NCI-H146 treated with DMSO at 0.1 percent for 48 hours (cell line): ENCODE measurements at regions not wholly inside any gene's neighbourhood (a gene's known extent, or its start where the extent isn't known, plus 50 kb on each side); places are given as distances from the start of the nearest gene placed in this dataset.

Source experiments
- DNase-seq: peaks from one replicate; lab custom pipeline; 2025; ENCODE audit not compliant: unreplicated experiment; lab: John Stamatoyannopoulos, UW

- no peak for DNase-seq
These were observed 217.0 kb downstream of the KIF26A start for GRCh38 chr14:104355101-104356019.

DNA sequence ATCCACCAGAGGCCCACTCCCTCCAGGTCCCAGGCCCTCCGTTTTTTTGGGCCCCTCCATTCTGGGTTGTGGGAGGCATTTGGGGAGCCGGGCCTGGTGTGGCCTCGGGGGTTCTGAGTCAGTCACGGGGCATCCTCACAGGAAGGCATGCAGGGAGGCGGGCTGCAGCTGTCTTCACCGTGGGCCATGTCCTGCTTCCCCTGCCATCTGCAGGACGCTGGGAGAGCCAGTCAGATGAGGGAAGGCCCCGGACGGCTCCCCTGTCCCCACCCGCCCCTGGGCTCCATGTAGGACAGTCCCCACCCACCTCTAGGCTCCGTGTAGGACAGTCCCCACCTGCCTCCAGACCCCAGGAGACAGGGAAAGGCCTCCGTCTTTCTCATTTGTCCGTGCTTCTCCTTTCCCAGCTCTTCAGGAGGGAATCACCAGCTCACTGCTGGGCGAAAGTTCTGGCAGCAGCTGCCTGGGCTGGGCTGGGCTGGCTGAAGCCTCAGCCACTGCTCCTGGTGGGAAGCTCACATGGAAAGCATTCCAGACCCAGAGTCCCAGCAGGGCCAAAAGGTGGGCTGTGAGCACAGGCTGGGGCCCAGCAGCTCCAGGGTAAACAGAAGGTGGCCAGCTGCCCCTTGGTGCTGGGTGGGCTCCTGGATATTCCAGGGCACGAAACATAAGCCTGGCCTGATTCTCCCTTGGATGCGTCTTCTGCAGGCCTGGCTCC lies 217.8 kb downstream of the KIF26A start:
- DNase-seq, result no peak

DNA sequence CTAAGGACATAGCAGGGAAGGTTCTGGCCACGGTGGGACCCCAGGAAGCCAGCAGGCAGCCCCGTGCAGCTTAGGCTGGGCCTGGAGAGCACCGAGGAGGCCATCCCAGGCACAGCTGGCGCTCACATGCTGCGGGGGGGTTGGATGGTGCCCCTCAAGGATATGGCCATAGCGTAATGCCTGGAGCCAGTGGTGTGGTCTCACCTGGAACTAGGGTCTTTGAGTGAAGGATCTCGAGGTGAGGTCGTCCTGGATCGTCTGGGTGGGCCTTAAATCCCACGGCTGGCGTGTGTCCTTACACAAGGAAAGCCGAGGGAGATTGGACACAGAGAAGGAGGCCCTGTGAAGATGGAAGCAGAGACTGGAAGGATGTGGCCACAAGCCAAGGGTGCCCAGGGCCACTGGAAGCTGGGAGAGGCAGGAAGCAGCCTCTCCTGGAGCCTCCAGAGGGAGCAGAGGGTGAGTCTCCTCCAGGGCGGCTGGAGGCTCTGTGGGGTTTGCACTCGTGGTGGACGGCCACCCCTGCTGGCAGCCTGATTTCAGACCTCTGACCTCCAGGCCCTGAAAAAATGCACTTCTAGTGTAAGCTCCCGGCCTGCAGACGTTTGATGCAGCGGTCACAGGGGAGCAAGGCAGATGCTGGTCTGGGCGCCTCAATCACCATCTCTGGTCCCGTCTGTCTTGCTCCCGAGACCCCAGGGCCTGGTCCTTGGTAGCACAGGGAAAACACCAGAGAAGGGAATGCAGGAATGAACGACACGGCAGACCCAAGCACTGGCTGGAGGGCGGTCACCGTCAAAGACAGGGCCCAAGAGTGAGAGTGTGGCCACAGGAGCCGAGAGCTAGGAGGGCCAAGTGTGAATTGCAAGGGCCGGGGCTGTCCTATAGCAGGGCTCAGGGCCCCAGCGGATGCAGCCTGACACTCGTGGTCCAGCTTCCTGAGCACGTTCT lies 218.6 kb downstream of the KIF26A start:
- DNase-seq, result no peak

DNA sequence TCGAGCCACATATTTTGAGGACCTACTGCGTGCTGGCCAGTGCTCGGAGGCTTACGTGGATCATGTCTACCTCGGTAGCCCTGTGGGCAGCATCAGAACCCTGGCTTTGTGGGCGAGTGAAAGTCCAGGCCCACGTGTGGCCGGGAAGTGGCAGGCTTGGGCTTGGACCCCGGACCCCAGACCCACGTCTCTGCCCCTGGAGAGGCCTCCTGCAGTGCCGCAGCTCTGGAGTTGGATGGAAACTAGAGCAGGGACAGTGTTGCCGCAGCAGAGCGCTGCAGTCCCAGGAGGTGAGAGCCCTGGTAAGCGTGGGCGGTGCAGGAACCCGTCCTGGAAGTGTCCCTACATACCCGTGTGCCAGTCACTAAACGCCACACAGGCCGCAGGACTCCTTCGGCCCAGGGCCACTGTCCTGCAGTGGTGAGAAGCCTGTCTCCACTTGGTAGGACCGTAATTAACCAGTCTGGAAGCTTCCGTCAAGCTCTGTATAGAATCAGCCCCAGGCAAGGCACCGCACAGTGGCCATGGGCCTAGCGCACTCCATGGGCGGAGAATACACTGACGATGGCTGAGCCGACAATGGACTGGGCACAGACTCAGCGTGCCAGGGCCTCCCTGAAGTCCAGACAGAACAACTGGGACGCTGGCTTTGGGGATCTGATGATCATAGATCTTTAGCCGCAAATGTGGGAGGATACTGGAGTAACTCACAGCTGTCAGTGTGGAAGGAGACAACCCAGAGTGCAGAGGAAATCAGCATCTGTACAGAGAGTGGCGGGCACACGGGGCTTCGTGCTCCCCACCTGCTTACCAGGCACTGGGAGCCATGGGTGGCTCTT lies 219.5 kb downstream of the KIF26A start:
- DNase-seq, result no peak

DNA sequence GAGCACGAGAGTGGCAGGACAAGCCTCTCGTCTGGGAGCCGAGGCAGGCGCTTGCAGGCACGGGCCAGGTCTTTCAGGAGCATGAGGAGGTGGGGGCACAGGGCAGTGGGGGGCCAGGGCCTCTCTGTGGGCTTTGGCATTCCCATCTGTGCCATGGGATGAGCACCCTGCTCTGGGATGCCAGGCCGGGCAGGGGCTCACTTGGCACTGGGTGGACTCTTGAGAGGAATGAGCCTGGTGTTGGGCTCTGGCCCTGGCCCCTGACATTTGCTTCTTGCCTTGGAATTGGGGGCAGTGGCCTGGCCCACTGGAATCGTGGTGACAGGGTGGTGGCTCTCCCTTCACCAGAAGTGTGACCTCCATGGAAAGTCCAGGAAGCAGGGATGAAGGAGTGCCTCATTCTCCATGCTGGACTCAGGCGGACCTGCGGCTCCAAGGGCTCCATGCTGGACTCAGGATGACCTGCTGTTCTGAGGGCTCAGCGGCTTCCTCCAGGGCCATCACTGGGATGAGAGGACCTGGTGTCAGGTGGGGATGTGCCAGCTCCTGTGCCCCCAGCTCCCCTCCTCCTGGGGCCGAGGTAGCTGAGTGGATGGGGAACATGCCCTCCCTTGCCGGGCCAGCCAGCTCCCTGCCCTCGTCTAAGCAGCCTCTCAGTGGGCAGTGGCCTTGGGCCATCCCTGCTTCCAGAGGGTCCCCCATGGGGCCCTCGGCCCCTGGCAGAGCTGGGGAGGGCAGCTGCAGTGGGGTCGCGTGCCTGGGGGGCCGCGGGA lies 220.3 kb downstream of the KIF26A start:
- DNase-seq, result no peak

- DNase-seq, result no peak
These were observed 220.1 kb upstream of the C14orf180 start for GRCh38 chr14:104359301-104359968.

DNA sequence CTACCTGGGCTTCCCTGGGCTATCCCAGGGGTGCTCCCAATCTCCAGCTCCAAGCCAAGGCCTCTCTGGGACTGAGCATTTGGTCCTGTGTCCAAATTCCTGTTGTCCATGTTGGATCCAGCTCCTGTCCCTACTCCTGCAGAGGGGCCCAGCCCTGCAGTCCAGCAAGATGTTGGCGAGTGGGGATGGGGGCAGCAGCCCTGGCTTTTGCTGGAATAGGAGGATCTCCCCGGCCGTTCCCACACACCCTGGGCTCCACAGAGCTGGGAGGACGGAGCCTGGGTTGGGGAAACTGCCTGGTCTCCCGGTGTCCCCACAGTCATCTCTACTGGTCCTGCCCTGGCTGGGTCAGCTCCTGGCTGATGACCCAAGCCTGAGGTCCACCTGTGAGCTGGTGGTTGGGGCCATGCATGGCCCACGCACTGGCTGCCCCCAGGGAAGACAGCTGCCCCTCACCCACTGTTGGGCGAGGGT lies 219.6 kb upstream of the C14orf180 start:
- DNase-seq, result no peak

DNA sequence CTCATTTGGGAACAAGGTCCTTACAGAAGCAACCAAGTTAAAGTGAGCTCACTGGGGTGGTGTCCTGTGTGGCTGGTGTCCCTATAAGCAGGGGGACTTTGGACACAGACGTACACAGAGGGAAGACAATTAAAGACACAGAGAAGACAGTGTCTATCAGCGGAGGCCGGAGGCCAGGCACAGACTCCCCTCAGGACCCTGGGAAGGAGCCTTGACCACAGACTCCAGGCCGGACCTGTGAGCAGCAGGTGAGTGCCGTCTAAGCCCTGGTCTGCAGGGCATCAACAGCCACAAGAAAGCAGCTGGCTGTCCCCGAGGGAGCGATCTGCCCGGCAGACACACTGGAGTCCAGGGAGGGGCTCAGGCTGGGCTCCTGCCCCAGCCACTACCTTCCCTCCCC lies 219.1 kb upstream of the C14orf180 start:
- DNase-seq, result no peak

GRCh38 chr14:104361101-104361591 lies 218.4 kb upstream of the C14orf180 start:
- no peak for DNase-seq

DNA sequence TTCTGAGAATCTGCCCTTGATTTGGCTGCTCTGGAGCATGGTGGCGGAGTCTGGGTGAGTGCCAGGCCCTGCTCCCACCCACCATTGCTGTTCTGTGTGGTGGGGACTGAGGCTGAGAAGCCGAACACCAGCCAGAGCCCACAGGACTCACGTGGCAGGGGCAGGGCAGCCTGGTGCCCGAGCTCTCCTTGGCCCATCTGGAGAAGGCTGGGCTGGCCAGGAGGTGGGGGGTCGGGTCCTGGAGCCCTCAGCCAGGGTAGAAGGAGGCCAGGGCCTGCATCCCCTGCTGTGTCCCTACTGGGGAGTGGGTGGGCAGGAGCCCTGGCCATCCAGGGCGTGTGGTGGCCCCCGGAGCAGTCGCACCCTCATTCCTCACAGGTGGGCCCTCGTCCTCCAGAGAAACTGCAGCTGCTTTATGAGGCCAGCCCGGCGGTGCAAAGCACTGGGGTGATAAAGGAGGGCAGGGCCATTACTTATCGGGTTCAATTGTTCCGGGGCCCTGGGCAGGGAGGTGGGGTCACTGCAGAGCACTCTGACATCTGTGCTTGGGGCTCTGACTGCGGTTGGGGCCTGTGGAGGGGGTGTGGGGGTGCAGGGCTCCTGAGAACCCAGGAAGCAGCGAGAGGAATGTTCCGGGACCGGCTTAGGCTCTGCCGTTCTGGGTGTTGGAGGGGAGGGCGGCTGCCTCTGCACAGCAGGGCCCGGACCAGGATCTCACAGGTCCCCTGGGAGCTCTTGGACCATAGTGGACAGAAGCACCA lies 217.5 kb upstream of the C14orf180 start:
- DNase-seq, result no peak

GRCh38 chr14:104362761-104363605 lies 216.6 kb upstream of the C14orf180 start:
- DNase-seq, result no peak

DNA sequence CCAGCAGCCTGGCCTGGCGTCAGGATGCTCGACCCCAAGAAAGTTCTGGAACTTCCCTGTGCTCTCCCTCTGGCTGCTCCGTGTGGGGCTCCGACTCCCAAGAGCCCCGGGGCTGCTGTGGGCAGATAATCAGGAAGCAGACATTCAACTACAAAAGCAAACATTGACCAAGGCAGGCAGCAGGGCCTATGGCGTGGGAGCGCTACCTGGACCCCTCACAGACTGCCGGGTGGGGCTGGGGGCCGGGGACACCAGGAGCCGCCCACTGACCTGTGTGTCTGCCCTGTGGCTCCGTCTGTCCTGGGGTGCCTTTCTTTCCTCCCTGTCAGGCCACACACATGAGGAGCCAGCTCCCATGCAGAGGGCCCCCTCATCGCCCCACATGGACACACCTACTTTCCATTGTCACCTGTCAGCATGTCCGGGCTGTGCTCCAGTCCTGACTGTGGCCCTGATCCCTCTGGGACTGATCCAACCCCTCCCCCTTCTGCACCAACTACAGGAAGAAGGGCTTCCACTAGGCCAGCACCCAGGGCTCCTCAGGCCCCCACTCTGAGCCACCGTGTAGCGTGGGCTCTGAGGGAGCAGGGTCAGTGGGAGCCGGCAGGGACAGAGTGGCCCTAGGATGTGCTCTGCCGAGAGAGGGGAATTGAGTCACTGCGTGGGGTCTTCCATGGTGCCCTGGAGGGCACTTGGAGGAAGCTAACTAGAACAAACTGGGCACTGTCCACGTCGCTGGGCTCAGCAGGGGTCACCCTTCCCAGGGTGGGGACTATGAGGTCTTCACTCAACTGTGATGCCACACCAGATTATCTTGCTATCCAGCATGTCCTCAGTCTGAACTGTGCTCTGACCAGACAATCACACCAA lies 215.4 kb upstream of the C14orf180 start:
- no peak for DNase-seq

DNA sequence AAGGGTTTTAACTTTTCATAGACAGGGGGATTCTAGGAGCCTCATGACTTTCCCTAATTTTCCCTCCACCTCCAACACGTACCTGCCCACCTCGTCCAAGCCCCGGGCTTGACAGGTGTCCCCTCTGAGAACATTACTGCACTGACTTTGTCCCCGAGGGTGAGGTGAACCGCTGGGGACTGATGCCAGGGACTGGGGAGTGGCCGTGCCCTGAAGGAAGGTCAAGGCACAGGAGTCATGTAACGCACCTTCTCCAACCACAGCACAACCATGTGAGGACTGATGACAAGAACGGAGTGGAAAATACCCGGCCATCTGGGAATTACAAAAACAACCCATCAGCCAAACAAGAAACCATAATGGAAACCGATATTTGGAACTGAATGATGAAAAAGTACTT lies 214.7 kb upstream of the C14orf180 start:
- DNase-seq, result no peak

DNA sequence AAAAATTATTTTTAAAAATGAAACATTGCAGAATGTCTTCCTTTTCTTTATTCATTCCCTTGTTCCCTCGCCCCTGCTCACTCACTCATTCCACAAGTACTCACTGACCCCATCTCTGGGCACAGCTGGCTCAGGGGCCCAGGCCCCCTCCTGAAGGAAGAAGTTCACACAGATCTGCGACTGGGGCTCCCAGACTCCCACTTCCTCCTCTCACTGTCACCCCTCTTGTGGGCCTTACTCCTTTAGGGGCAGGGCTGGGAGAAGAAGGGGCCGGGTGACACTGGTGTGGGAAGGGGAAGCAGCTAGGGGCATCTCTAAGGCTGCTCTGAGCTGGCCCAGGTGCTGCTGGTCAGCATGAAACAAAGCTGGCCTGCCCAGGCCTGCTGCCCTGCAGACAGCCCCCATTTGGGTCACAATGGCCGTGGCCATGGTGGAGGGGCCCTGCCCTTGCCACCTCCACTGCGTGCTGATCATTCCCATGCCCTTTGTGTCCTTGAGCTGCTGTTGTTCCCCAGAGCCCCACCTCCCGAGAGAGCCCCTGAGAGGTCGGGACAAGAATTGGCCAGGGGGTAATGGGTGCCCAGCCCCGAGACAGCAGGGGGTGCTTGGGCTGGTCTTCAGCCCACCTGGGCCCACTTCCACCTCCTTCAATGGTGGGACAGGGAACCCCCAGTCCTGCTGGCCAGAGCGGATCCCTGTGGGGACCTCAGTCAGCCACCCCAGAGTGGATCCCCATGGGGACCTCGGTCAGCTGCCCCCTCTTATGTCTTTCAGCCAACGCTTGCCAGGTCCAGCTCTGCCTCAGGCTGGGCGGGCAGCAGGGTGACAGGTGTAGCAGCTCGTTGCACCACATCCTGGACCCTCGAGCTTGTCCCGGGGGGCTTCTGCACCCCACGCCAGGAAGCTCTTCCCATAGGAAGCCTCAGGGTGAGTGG lies 212.4 kb upstream of the C14orf180 start:
- DNase-seq, result no peak
